NCI-H1092 treated with DMSO at 0.1 percent for 48 hours (cell line): ENCODE measurements at regions not wholly inside any gene's neighbourhood (a gene's known extent, or its start where the extent isn't known, plus 50 kb on each side); places are given as distances from the start of the nearest gene placed in this dataset.

ENCODE experiments used
- DNase-seq: peaks from one replicate; lab custom pipeline; 2025; lab: John Stamatoyannopoulos, UW

- no peak for DNase-seq
Observed at GRCh38 chr4:152021788-152022438, 261.1 kb upstream of the GATB start.

DNA sequence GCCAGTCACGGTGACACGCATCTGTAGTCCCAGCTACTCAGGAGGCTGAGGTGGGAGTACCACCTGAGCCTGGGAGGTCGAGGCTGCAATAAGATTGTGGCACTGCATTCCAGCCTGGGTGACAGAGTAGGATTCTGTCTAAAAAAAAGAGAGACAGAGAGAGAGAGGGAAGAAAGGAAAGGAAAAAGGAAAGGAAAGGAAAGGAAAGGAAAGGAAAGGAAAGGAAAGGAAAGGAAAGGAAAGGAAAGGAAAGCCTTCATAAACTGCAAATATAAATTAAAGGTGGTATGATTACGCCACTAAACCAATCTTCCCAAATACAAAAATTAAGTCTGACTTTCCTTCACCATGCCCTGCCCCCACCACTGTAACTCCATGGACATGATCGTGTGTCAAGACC lies 259.3 kb upstream of the GATB start:
- DNase-seq = no peak

DNA sequence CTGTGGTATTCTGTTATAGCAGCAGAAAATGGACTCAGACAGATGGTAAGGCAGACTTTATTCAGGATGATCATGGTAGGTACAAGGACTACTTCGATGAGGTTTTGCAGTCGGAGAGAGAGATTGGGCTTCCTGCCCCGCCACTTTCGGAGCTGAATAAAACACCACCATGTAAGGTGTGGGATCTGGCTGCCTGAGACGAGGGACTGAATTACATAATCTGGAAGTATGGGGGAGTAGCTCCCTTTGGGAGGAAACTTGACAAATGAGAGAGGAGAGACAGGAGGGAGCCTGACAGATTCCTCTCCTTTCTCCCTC lies 255.5 kb upstream of the GATB start:
- no peak for DNase-seq

GRCh38 chr4:152015597-152016302 lies 254.9 kb upstream of the GATB start:
- no peak for DNase-seq

GRCh38 chr4:152014280-152014679 lies 253.5 kb upstream of the GATB start:
- no peak for DNase-seq

DNA sequence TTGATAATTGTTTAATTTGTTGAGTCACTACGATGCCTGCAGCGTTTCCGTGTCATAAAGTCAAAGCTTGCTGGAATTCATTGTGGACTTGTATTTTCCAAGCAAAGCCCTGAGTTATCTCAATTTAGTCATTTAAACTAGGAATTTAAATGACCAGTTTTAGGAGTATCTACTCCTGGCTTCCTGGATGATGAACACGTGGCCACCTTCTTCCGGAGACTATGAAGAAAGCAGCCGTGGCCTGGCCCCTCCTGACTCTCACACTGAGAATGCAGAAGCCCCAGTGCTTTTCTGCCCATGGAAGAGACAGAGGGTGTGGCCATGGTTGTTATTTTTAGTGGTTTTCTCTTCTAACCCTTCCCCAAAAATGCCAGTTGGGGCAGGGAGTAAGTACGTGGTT lies 250.7 kb upstream of the GATB start:
- DNase-seq = no peak

GRCh38 chr4:152010710-152011079 lies 249.9 kb upstream of the GATB start:
- DNase-seq = no peak

DNA sequence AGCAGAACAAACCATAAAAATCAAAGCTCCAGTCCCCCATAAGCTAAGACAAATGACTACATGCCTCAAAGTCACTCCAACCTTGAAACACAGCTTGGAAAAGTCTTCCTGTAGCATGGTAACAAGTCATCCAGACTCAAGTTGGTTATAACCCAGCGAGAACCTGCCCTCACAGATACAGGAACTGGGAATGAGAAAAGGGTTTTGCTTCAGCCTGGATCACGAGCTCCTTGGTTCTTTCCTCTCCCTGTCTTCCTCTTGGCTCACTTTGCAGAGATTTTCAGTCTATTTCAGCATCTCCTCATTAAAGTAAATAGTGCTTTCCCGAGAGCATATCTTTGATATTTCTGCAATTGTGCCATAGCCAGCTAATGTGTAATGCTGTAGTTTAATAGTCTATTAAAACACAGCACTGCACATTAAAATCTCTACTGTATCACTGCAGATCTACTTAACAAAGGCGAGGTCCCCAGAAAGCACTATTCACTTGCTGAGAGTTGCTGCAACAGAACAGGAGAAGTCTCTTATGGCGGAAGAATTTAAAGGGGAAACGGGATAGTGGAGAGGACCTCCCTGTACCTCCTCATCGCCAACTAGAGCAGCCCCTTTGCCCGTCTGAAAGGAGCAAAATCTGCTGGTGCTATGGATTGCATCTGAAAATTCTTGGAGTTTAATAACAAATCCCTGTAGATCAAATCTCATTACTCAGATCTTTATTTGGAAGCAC lies 249.3 kb upstream of the GATB start:
- no peak for DNase-seq

DNA sequence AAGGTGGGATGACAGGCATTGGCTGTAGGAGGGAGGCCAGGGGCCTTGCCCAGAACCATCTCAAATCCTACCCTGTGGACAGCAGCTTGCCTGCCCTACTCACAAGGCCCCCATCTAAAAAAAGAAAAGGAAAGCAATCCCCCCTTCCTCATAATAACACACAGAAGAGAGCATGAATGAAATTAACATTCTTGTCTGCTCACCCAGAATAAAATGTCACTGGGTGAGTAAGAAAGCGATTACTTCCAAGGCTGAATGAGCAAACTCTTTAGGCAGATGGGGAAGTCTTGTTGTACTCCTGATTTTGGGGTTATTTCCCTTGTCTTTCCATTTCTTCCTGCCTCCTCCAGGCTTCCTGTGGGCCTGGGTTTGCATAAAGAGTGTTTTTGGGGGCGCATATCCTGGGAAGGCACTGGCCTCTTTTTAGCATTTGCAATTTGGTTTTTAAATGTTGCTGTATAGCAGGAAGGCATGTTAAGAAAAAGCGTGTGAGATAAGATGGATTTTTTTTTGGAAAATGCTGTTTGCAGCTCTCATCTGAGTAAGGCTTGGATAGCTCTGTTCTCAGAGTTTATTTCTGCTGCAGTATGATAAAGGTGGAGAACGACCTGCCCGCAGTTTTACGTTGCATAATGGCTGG lies 248.3 kb upstream of the GATB start:
- DNase-seq = no peak

GRCh38 chr4:152007111-152007510 lies 246.3 kb upstream of the GATB start:
- DNase-seq = no peak

DNA sequence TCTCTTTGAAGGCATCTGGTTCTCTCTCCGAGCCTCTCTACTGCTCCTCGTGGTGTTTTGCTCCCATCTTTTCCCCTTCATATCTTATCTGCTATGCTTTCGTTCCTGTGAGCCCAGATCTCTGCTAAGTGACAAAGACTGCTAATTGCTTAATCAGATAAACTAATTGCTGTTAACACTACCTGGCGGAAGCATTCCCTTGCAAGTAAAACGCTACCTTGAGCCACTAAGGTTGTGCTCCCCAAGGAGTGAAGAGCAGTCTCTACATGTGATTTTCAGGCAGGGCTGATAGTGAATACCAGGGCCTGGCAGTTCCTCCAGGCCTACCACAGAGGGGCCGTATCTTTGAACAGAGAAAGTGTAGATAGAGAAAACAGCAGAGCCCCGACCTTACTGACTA lies 244.0 kb upstream of the GATB start:
- no peak for DNase-seq

- DNase-seq = no peak
Observed at GRCh38 chr4:152000518-152000917, 239.7 kb upstream of the GATB start.

DNA sequence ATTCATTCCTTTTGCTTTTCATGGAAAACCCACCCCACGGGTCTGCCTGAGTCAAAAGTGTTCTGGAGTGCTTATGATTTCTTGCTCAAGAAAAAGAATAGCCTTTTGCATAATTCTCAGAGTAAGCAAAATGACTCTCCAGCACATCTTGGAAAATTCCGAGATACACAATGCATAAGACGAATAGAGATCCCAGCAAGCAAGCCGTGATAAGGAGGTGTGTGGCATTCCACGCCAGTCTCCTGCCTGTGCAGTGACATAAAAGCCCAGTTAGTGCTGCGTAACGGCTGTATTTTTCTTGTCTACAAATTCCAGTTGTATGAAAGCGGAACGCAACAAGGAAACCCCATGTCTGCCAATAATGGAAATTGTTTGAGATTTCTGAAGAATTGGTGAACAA lies 237.9 kb upstream of the GATB start:
- DNase-seq = no peak

- DNase-seq = no peak
Observed at GRCh38 chr4:151997461-151997860, 236.7 kb upstream of the GATB start.

DNA sequence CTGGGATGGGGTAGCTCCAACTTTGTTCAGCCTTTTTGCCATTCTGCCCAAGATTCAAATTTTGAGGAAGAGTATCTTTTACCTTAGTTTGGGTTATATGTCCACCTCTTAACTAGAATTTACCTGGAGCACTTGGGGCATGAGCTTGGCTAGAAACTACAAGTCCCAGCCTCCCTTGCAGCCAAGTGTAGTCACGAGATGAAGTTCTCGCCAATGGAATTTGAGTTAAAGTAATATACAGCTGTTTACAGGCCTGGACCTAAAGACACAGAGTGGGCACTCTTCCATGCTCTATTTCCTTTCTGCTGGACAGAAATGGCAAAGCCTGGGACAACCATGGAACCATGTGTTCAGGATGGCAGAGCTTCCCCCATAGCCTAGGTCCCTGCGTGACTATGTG lies 233.6 kb upstream of the GATB start:
- no peak for DNase-seq

DNA sequence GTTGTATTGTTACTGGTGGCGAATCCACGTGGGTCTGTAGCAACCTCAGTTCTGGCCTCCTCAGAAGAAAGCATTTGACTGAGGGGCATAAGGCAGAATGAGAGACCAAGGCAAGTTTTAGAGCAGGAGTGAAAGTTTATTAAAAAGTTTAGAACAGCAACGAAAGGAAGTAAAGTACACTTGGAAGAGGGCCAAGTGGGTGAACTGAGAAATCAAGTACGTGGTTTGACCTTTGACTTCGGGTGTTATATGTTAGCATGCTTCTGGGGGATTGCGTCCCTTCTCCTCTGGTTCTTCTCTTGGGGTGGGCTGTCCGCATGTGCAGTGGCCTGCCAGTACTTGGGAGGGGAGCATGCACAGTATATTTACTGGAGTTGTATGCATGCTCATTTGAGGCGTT lies 232.7 kb upstream of the GATB start:
- no peak for DNase-seq

GRCh38 chr4:151992332-151993154 lies 231.7 kb upstream of the GATB start:
- DNase-seq = no peak

DNA sequence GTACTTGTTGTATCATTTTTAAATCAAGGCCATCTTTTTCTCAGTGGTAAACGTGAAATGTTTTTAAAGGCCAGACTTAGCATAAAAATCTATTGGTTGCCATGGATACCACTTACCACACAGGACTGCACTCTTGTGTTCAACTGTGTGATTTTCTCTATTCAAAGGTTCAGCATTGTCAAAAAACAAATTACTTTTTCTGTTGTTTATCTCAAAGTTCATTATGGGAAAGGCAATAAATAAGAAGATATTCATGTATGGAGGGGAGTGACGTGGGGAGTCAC lies 231.0 kb upstream of the GATB start:
- no peak for DNase-seq

DNA sequence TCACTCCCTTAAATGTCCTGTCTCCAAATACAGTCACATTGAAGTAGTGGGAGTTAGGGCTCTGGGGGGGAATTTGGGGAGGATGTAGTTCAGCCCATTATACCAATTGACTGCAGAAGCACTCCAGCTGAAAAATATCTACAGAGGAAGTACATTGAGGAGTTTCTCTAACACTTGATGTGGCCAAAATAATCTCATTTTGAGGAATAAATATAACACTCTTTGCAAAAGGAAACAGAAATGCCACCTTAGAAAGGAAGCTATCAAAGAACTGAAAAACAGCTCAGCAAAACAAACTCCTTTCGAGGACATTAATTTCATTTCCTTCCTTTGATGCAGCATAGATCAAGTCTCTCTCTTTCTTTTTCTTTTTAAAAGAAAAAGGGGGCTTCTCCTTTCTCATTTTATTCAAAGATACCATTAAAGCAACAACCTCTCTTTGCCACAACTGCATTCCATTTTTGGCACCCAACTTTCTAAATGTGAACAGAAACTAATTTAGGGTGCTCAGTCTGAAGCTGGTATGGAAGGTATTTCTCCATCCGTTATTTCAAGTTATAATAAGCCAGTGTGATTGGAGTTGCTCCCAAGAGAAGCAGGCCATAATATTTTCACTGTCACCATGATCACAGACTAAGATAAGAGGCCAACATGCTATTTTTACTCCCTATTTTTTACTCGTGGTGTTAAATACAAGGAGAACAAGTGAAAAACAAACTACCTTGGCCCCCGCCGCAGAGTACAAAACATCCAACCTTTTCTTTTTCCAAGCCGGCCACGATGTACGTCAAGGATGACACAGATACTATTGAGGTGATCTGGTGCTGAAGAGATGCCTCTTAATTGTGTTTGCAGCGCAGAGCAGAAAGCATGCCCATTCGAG lies 230.4 kb upstream of the GATB start:
- DNase-seq = no peak

DNA sequence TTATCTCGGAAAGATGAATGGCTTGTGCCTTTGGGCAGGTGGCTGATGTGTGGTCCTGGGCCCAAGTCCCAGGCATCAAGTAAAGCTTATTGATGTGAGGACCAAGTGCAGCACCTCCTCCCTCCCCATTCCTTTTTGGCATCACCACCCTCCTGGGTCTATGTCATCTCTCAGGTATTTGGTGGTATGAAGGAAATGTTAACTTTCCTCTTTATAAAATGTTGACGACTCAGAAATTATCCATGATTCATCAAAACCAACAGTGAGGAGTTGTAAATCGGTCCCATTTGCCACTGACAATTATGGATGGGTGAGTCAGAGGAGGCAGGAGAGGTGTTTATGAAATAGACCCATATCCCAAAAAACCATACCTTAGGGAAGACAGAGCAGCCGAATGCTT lies 229.4 kb upstream of the GATB start:
- no peak for DNase-seq

- no peak for DNase-seq
Observed at GRCh38 chr4:151988591-151988990, 227.8 kb upstream of the GATB start.
